Stimulated activated naive CD4-positive, alpha-beta T cell (primary cell): ENCODE measurements at regions not wholly inside any gene's neighbourhood (a gene's known extent, or its start where the extent isn't known, plus 50 kb on each side); places are given as distances from the start of the nearest gene placed in this dataset.
"Not testable (repeated sequence)": the region's sequence is repeated elsewhere in the genome, so short reads cannot be mapped to it uniquely, and the experiment has no call there.

Experiments
- DNase-seq, 6 experiments: peaks; one replicate each; lab custom pipeline; 2025; lab: John Stamatoyannopoulos, UW

DNA sequence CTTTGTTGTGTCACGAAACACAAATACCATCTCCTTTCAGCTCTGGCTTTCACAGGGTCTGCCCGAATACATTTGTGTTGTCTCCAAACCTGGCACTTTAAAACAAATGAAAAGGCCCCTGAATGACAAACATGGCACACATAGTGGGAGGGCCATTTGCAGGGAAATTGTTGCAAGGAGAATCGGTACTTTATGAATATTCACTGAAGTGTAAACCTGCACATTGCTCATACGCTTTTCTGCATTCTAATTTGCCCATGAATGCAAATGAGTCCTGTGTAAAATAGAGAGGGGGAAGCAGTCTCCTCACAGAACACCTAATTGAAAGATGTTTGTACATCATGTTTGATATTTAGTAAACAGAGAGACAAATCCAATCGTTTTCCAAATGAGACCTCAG lies 82.7 kb upstream of the PCDH8 start:
- DNase-seq: no peak

DNA sequence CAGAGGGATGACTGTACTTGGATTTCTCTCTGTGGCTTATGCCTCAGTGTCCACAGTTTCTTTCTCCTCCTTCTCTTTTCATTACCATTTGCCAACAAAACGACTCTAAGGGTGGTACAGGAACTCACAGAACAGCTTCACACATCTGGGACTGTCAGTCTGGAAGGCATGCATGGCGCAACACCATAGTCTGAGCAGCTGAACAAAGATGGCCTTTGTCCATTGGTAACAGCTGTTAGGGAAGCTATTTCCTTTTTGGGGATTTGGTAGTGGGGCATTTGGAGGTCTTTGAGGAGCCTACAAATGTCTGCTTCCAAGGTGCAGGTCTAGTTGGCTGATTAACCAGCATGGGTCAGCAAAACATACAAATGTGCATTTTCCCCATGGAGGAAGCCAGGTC lies 81.4 kb upstream of the PCDH8 start:
- DNase-seq: no peak

DNA sequence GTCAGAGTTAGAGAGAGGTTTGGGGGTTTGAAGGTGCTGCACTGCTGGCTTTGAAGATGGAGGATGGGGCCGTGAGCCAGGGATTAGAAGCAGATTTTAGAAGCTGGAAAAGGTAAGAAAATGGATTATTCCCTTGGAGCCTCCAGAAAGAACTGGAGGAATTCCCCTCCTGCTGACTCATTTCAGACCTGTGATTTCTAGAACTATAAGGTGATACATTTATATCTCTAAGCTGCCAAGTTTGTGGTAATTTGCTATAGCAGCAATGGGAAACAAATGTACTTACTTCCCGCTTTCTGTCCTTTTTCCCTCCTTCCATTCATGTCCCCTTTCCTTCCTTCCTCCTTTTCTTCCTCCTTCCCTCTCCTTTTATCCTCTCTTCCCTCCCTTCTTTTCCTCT lies 78.5 kb upstream of the PCDH8 start:
- no peak for DNase-seq

DNA sequence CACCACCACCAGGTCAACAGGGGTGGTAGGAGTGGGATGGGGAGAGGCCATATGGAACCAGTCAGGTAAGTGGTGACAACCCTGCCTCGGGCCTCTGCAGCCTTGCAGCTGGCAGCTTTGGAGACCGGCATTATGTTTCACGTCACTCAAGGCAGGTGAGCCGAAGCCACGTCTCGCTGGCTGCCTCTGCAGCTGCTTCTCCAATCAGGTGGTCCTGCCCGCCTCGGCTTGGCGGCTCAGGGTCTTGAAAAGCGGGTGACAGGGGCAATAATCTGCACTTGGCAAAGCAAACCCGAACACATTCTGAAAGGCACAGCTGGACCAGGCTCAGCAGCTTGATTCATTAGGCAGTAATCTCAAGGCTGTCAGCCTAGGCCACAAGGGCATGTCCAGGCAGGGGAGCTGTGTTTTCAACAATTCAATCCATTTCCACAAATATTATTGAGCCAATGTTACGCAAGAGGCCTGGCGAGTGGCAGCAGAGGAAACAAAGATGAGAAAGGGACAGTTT lies 77.4 kb upstream of the PCDH8 start:
- DNase-seq: no peak

DNA sequence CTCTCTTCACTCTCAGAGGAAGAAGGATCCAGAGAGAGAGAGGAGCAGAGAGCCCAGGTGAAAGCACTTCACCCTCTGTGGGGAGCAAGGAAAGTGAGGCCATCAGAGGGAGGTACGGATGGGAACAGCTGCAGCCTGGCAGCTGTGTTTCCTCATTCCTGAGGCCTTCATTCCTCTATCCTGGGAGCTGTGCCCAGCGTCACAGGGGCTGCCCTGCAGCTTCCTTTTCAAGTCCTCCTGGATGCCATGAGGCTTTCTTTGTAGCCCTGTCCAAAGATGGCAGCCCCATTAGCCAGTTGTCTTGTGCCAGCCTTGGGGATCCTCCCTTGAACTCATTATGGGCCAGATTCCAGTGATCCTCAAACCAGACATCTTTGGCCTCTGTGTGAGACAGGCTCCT lies 76.8 kb upstream of the PCDH8 start:
- DNase-seq: no peak

DNA sequence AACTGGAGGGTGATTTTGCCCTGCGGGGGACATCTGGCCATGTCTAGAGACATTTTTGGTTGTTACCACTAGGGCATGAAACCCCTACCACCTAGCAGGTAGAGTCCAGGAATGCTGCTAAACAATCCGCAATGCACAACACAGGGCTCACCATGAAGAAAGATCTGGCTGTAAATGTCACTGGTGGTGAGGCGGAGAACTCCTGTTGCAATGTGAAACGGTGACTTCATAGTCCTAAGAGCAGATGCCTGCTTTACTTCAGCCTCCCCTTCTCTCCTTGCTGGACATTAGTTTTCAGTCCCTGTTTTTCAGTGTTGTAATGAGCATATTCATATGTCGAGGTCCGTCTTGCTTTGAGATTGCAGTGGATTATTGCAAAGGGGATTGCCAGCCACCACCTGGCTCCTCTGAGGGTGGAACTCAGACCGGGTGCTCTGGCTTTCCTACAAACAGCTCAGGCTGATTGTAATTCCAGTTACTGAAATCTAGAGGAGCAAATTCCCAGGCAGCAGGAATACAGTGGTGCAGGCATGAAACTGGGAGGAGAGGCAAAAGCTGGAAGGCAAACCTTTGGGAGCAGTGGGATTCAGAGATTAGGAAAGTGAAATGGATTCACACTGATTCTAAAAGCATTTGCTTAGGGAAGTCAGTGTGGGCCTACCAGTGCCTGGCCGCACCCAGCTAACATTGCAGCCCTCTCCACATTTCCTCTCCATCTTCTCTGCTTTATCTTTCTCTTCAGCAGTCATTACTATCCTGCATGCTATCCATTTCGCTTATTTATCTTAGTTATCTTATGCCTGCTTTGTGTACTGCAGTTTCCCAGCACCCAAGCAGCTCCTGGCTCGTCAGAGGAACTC lies 76.1 kb upstream of the PCDH8 start:
- DNase-seq: no peak

DNA sequence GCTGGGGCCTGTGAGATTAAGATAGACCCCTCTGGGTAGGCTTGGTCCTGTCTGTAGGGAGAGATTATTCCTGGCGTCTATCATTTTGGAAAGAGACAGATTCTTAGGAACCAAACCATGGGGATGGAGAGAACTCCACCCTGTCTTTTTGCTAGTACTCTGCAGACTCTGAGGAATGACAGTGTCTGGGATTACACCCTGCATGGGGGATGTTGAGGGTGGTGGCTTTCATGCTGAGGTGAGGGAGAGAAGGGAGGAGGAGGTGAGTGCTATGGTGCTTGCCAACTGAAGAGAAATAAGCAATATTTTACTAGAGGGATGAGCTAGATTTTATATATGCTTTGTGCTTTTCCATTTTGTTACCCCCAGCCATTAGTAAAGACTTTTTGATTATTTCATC lies 74.5 kb upstream of the PCDH8 start:
- DNase-seq: no peak

DNA sequence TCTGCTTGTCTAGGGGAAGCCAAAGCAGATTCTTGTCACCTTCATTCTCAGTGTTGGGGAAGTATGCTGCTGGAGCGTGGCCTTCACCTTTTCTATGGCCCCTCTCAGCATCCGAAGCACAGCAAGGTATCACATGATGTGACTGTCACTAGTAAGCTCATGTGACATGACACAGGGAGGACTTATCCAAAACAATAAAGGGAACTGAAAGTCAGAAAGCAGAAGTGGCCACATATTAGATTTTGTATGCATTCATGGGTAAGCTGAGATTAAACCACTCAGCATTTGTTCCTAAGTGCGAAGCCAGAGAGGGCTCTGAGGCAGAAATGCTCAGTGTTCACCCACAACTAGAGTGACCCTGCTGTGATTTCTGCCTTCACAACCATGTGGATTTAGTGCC lies 72.8 kb upstream of the PCDH8 start:
- no peak for DNase-seq

DNA sequence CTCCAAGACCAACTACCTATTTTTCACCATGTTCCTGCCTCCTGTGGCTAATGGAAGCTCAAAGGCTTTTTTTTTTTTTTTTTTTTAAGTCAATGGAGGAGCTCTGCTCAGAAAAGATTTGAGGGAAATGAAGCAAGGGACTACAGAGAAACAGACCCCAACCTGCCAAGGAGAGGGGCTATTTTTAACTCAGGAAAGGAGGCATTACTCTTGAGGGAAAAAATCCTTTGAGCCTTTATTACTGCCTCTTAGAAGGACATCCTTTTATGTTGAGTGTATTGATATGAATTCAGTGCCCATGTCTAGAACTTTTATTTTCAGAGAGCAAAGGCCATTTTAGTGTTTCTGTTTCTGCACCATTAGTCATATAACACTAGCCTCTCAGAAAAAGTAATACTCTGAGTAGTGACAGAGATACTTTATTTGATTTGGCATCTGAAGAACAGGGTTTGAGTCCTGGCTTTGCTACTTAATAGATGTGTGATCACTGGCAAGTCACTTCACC lies 68.1 kb upstream of the PCDH8 start:
- DNase-seq: no peak

DNA sequence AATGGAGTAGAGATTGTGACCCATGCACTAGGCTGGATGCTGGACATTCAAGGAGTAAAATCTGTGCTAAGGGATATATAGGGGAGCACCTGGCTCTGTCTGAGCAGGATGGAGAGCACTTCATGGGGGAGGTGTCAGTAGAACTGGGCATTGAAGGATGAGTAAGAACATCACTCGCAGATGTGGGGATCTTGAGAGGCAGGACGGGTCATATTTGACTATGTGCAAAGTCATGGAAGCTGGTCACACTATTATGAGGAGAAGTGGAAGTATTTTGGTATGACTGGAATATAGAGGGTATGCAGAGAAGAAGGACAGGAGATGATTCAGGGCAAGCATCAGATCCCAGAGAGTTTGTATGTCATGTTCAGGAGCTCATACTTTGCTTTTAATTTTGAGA lies 62.9 kb upstream of the PCDH8 start:
- DNase-seq: no peak

DNA sequence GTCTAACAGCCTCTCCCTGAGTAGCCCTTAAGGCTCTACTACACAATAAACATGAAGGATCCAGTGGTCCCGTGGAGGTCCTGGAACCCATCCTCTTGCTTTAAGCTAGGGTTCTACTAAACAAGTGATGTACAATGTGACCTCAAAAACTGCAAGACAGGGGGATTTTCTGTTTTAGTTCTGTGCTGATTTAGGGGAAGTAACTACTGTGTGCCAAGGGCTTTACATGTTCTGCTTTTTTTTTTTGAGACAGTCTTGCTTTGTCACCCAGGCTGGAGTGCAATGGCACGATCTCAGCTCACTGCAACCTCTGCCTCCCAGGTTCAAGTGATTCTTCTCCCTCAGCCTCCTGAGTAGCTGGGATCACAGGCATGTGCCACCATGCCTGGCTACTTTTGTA lies 61.9 kb upstream of the PCDH8 start:
- not testable (repeated sequence) for DNase-seq

DNA sequence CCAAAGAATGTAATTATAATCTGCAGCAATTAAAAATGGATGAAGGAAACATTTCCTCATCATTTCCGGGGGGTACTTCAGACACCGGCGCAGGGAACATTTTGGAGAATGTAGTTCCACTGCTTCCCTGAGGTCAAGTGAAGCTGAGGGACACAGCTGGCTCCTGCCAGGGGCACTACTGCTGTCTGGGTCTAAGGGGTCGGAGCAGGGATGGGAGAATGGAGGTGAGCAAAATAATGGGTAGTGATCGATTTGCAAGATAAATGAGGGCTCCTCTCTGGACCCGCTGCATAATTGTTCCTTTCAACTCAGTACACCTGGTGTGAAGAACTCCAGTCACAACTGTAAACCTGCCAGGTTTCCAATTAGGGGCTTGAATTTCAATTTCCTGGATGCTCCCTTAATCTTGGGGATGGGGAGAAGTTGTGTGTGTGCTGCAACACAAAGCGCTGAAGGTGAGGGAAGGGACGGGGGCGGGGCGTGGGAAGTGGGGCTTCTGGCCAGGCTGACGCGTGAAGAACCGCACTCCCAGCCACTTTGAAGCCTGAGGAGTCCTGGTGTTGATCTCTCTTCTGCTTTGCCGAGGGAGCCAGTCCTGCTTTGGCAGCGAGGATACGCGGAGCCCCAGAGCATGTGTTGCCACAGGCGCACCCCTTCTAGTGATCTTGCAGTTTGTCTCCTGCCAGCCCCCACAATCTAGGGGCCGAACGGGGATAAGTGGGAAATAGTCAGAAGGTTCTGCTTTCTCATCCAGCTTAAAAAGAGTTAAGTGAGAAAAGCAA lies 57.9 kb upstream of the PCDH8 start:
- DNase-seq: no peak

DNA sequence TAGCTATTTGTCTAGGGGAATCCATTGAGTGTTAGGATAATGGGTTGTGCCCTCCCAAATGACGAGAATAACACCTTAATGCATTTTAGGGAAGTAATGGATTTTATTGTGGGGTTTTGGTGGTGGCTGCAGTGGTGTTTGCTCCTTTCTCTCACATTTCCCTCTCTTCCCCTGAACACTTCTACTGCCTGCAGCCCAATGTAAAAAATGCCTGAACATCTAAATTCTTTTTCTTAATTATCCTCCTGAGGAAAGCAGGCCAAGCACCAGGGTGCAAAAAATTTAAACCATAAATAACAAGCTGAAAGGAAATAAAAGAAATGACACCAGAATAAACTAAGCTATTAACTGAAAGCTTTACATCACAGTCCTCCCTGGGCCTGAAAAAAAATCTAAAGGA lies 57.3 kb upstream of the PCDH8 start:
- DNase-seq: no peak

DNA sequence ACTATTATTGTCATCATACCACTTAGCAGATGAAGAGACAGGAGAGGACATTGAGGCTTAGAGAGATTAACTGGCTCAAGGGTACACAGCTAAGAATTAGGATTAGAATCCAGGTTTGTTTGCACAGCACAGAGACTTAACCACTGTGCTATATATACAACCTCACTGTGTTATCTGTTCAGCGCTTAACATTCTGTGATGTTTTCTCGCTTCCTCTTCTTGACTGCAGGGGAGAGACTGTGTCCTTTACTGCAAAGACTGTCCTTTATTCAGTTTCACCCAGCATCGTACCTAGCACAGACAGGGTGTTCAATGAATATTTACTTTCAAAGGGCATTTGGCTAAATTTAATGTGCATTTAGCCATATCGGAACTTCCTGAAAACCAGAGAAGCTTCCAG lies 54.9 kb upstream of the PCDH8 start:
- no peak for DNase-seq

DNA sequence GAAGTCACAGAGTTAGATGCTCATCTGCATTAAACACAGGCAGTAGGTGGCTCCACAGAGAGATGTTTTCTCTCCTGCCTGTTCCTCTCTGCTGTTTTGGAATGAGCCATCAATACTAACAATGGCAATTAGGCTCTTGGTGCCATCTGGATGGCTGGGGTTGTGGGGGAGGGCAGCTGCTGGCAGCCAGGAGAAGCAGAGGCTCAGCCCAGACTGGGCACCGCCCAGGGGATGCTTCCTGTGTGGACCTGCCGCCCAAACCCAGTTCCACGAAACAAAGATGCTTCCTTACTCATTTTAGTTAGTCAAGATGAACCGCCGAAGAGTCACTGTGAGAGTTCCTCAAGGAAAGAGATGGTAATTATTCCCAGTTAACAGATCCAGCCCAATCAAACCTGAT lies 50.8 kb upstream of the PCDH8 start:
- no peak for DNase-seq
